H1 (cell line): ENCODE measurements at regions not wholly inside any gene's neighbourhood (a gene's known extent, or its start where the extent isn't known, plus 50 kb on each side); places are given as distances from the start of the nearest gene placed in this dataset.

Experiments
- CTCF ChIA-PET: fragments of 300-600 bp; sonication (Branson Sonifier 250); formaldehyde crosslinking; loops from one replicate; lab custom pipeline; 2021; ENCODE audit not compliant: partially characterized antibody; lab: Charles Lee
- POLR2A ChIA-PET: fragments of 300-600 bp; sonication (Branson Sonifier 250); formaldehyde crosslinking; loops from one replicate; lab custom pipeline; 2021; ENCODE audit warnings: inconsistent platforms; ENCODE audit not compliant: partially characterized antibody; lab: Charles Lee
- DNase-seq, 2 experiments: peaks; one replicate each; pipeline versions ENCODE4 v3.0.0 to v3.0.0-alpha.2; 2010 to 2022; ENCODE audit warnings: low spot score in 2 of 2, low read depth in 1 of 2, mixed read lengths in 1 of 2
- FAIRE-seq: peaks from 2 replicates; lab custom pipeline; 2011; peaks lifted over from hg19 to GRCh38; lab: Jason Lieb, UNC
- H2AFZ ChIP-seq: 2 replicates; pipeline ENCODE4 v1.8.1; 2012; ENCODE audit warnings: low read length, inconsistent platforms
- H2AK5ac ChIP-seq: 2 replicates; pipeline ENCODE4 v1.6.1; 2013; ENCODE audit warnings: low read depth, low read length
- H2BK120ac ChIP-seq: replicated peaks from 2 replicates; pipeline ENCODE3; 2013; ENCODE audit warnings: low read depth, low read length, inconsistent platforms
- H2BK12ac ChIP-seq: 2 replicates; pipeline ENCODE4 v1.6.1; 2013; ENCODE audit warnings: low read depth, low read length
- H2BK15ac ChIP-seq: 2 replicates; pipeline ENCODE4 v1.6.1; 2013; ENCODE audit warnings: low read length
- H2BK20ac ChIP-seq: 2 replicates; pipeline ENCODE4 v1.6.1; 2013; ENCODE audit warnings: low read length
- H2BK5ac ChIP-seq: 2 replicates; pipeline ENCODE4 v1.6.1; 2013; ENCODE audit warnings: low read depth, low read length
- H3K14ac ChIP-seq: 2 replicates; pipeline ENCODE4 v1.6.1; 2013; ENCODE audit warnings: inconsistent platforms; ENCODE audit not compliant: insufficient read length
- H3K18ac ChIP-seq: 2 replicates; pipeline ENCODE4 v1.6.1; 2013; ENCODE audit warnings: low read length; ENCODE audit errors: extremely low read depth
- H3K23ac ChIP-seq: 2 replicates; pipeline ENCODE4 v1.6.1; 2013; ENCODE audit warnings: inconsistent platforms; ENCODE audit not compliant: insufficient read length
- H3K23me2 ChIP-seq: 2 replicates; pipeline ENCODE4 v1.6.1; 2013; ENCODE audit warnings: low read depth, low read length
- H3K27ac ChIP-seq: 2 replicates; pipeline ENCODE4 v1.6.1; 2011; ENCODE audit warnings: low read depth, low read length, inconsistent platforms
- H3K27me3 ChIP-seq, 4 experiments: replicated peaks in 1 of 4; 1 replicate in 1 of 4; 2 replicates in 3 of 4; pipeline versions ENCODE4 v1.6.1 to v1.8.1; 2011 to 2013; ENCODE audit warnings: low read length in 3 of 4, mild to moderate bottlenecking in 3 of 4, inconsistent platforms in 2 of 4, mixed read lengths in 2 of 4, moderate library complexity in 1 of 4; ENCODE audit not compliant: control insufficient read depth in 3 of 4, insufficient read depth in 3 of 4; ENCODE audit errors: extremely low read depth in 1 of 4
- H3K36me3 ChIP-seq, 4 experiments: 2 replicates each; pipeline versions ENCODE4 v1.6.1 to v1.8.1; 2011 to 2013; ENCODE audit warnings: mild to moderate bottlenecking in 4 of 4, low read length in 3 of 4, moderate library complexity in 2 of 4, control low read depth in 1 of 4, inconsistent platforms in 1 of 4; ENCODE audit not compliant: insufficient read depth in 4 of 4, control insufficient read depth in 2 of 4
- H3K4ac ChIP-seq: replicated peaks from 2 replicates; pipeline ENCODE3; 2013; ENCODE audit warnings: low read length, low read depth, mixed read lengths, inconsistent platforms; ENCODE audit not compliant: insufficient read length
- H3K4me1 ChIP-seq, 4 experiments: replicated peaks in 1 of 4; 1 replicate in 1 of 4; 2 replicates in 3 of 4; pipeline versions ENCODE4 v1.6.1 to v1.8.1; 2011 to 2013; ENCODE audit warnings: low read length in 3 of 4, inconsistent platforms in 2 of 4, mixed read lengths in 1 of 4; ENCODE audit not compliant: insufficient read depth in 4 of 4, control insufficient read depth in 3 of 4
- H3K4me2 ChIP-seq, 2 experiments: 2 replicates each; pipeline versions ENCODE4 v1.6.1 to v1.8.1; 2011 to 2013; ENCODE audit warnings: low read depth in 2 of 2, low read length in 2 of 2, control low read depth in 1 of 2, inconsistent platforms in 1 of 2, mild to moderate bottlenecking in 1 of 2; ENCODE audit not compliant: insufficient read depth in 1 of 2
- H3K4me3 ChIP-seq, 4 experiments: fragments of 200-600, 300-600 bp in 1 of 4; sonication (generic), shearing (Covaris generic), sonication (Bioruptor Twin) in 1 of 4; 2 replicates each; pipeline versions ENCODE4 v1.5.1 to v1.8.1; 2011 to 2016; ENCODE audit warnings: low read length in 4 of 4, low read depth in 3 of 4, control low read depth in 2 of 4, inconsistent platforms in 2 of 4, mild to moderate bottlenecking in 2 of 4, mixed read lengths in 1 of 4, moderate library complexity in 1 of 4; ENCODE audit not compliant: insufficient read depth in 2 of 4; ENCODE audit errors: extremely low read depth in 1 of 4
- H3K56ac ChIP-seq: replicated peaks from 2 replicates; pipeline ENCODE3; 2013; ENCODE audit warnings: low read depth, mild to moderate bottlenecking, mixed read lengths, low read length, inconsistent platforms; ENCODE audit not compliant: insufficient read length
- H3K79me1 ChIP-seq: 2 replicates; pipeline ENCODE4 v1.6.1; 2013; ENCODE audit warnings: low read depth, low read length, control low read depth
- H3K79me2 ChIP-seq, 2 experiments: 2 replicates each; pipeline versions ENCODE4 v1.6.1 to v1.8.1; 2012 to 2013; ENCODE audit warnings: low read length in 2 of 2, mild to moderate bottlenecking in 2 of 2, inconsistent platforms in 1 of 2; ENCODE audit not compliant: insufficient read depth in 2 of 2, control insufficient read depth in 1 of 2
- H3K9ac ChIP-seq, 4 experiments: replicated peaks in 1 of 4; 1 replicate in 1 of 4; 2 replicates in 3 of 4; pipeline versions ENCODE4 v1.6.1 to v1.8.1; 2011 to 2013; ENCODE audit warnings: low read depth in 3 of 4, low read length in 3 of 4, control low read depth in 2 of 4, mild to moderate bottlenecking in 2 of 4, moderate library complexity in 2 of 4, inconsistent platforms in 1 of 4; ENCODE audit errors: extremely low read depth in 1 of 4
- H3K9me3 ChIP-seq, 2 experiments: 2 replicates each; pipeline versions ENCODE4 v1.6.1 to v1.8.1; 2012 to 2013; ENCODE audit warnings: mild to moderate bottlenecking in 2 of 2, moderate library complexity in 2 of 2, control low read depth in 1 of 2, inconsistent platforms in 1 of 2, low read depth in 1 of 2, low read length in 1 of 2, mixed read lengths in 1 of 2; ENCODE audit not compliant: insufficient read depth in 2 of 2
- H4K20me1 ChIP-seq, 2 experiments: replicated peaks in 1 of 2; 2 replicates each; pipeline versions ENCODE3 to v1.8.1; 2011 to 2013; ENCODE audit warnings: inconsistent platforms in 2 of 2, low read length in 2 of 2, mild to moderate bottlenecking in 1 of 2; ENCODE audit not compliant: insufficient read depth in 2 of 2, control insufficient read depth in 1 of 2
- H4K5ac ChIP-seq: 2 replicates; pipeline ENCODE4 v1.6.1; 2013; ENCODE audit warnings: low read length, low read depth, mixed read lengths, inconsistent platforms; ENCODE audit not compliant: insufficient read length
- H4K8ac ChIP-seq: 2 replicates; pipeline ENCODE4 v1.8.0; 2013; ENCODE audit warnings: mild to moderate bottlenecking, moderate library complexity, low read length, inconsistent platforms; ENCODE audit not compliant: insufficient read depth; ENCODE audit errors: extremely low read depth
- H4K91ac ChIP-seq: replicated peaks from 2 replicates; pipeline ENCODE3; 2013; ENCODE audit warnings: low read length, mixed read lengths, inconsistent platforms; ENCODE audit not compliant: insufficient read length
- CREB1 ChIP-seq: IDR thresholded peaks from 2 replicates; pipeline ENCODE4 v1.6.1; 2012; ENCODE audit warnings: inconsistent platforms
- EP300 ChIP-seq, 2 experiments: IDR thresholded peaks; 1 replicate in 1 of 2; 2 replicates in 1 of 2; pipeline ENCODE4 v1.6.1; 2011 to 2012; ENCODE audit warnings: low read depth in 2 of 2, low read length in 2 of 2, mild to moderate bottlenecking in 2 of 2, borderline replicate concordance in 1 of 2, inconsistent platforms in 1 of 2, moderate library complexity in 1 of 2
- FOSL1 ChIP-seq: IDR thresholded peaks from 2 replicates; pipeline ENCODE4 v1.6.1; 2011; ENCODE audit warnings: mild to moderate bottlenecking, low read depth, low read length, moderate library complexity; ENCODE audit not compliant: insufficient read depth
- GTF2F1 ChIP-seq: IDR thresholded peaks from 2 replicates; pipeline ENCODE4 v1.6.1; 2012; ENCODE audit warnings: low read depth, low read length, improper control_type of control experiment, borderline replicate concordance
- JUND ChIP-seq: IDR thresholded peaks from 2 replicates; pipeline ENCODE4 v1.6.1; 2011; ENCODE audit warnings: mild to moderate bottlenecking, improper control_type of control experiment, low read length
- NANOG ChIP-seq: IDR thresholded peaks from 2 replicates; pipeline ENCODE4 v1.6.1; 2011; ENCODE audit warnings: low read length, low read depth, mild to moderate bottlenecking, inconsistent platforms; ENCODE audit not compliant: insufficient read depth, poor library complexity, severe bottlenecking
- RBBP5 ChIP-seq: IDR thresholded peaks from 2 replicates; pipeline ENCODE4 v1.7.1; 2012; ENCODE audit warnings: low read depth, mild to moderate bottlenecking, inconsistent platforms, low read length, moderate library complexity, borderline replicate concordance
- RXRA ChIP-seq: IDR thresholded peaks from 2 replicates; pipeline ENCODE4 v1.6.1; 2011; ENCODE audit warnings: low read depth, mild to moderate bottlenecking, low read length, moderate library complexity; ENCODE audit not compliant: insufficient read depth
- SAP30 ChIP-seq: fragments of 300-600 bp; sonication (generic); IDR thresholded peaks from 2 replicates; pipeline ENCODE4 v1.7.1; 2012; ENCODE audit warnings: low read length, moderate library complexity, mild to moderate bottlenecking, inconsistent platforms; ENCODE audit not compliant: insufficient read depth, insufficient replicate concordance
- SIRT6 ChIP-seq: IDR thresholded peaks from one replicate; pipeline ENCODE4 v1.7.1; 2012; ENCODE audit warnings: low read length, inconsistent platforms
- SP4 ChIP-seq: IDR thresholded peaks from 2 replicates; pipeline ENCODE4 v1.6.1; 2012; ENCODE audit warnings: low read length, inconsistent platforms
- SUZ12 ChIP-seq: fragments of 200-600 bp; sonication (generic); IDR thresholded peaks from 2 replicates; pipeline ENCODE4 v1.6.1; 2012; ENCODE audit warnings: mild to moderate bottlenecking, inconsistent platforms, low read length, moderate library complexity, mixed read lengths
- TAF1 ChIP-seq: IDR thresholded peaks from 2 replicates; pipeline ENCODE4 v1.6.1; 2011; ENCODE audit warnings: mild to moderate bottlenecking, low read depth, low read length
- TCF12 ChIP-seq: IDR thresholded peaks from 2 replicates; pipeline ENCODE4 v1.6.1; 2011; ENCODE audit warnings: low read depth, mild to moderate bottlenecking, low read length
- WGBS, 2 experiments: shearing (Covaris generic) in 1 of 2; methylation state at CpG; one replicate each; pipeline versions ENCODE4 v1.1.6 to v1.1.7; 2013 to 2015; ENCODE audit warnings: low lambda C conversion rate in 2 of 2, mixed read lengths in 2 of 2, inconsistent platforms in 1 of 2, low coverage in 1 of 2, missing lambda C conversion rate in 1 of 2; ENCODE audit not compliant: insufficient replicate concordance in 2 of 2, insufficient coverage in 1 of 2, insufficient read length in 1 of 2; ENCODE audit errors: extremely low coverage in 1 of 2, missing lambda C conversion rate in 1 of 2; 5-methylcytosine and 5-hydroxymethylcytosine counted together

DNA sequence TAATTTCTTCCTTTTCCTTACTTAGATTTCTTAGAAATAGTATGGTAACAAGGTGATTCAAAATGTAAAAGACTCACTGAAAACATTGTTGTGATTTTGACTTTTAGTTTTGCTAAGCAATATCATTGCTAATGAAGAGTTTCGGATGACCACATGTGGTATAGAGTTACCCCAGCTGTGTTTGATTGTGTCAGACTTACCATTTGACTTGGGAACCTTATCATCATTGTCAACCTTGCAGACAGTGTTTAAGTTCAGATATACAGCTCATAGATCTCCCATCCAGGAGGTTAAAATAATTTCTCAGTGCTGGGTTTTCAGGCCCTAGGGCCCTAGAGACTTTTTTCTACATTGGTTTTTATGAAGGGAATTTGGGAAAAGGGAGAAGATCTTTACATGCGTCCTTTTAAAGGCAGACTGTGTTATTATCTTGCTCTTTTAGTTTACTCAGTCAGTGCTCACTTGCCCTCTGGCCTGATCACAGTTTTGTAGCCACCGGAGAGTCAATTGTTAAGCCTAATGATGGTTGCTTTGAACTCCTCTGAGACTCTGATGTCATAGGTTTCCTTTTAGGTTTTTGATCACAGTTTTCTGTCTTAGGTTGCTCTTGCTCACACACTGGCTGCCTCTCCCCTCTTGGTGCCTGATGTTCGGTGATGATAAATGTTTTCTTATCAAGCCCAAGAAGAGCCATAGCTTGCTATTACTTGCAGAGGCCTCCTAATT, 133.5 kb upstream of the ZPLD1 start:
- CTCF ChIA-PET, result interaction anchor here (0.6 to 1.0 kb wide), 2 partner anchors 171 to 201 kb away, joined by 3 to 4 read pairs; no protein-coding TSS in a partner anchor
- H3K79me2 ChIP-seq, result no peaks in the 10 kb centered on the region
- FAIRE-seq (no peak), DNase-seq (no peak)
- H4K91ac ChIP-seq, result no peak overlapping the region
- no peak overlapping the region for H3K18ac ChIP-seq
- no peak overlapping the region for H3K27ac ChIP-seq
- H3K23me2 ChIP-seq, result no peaks in the 10 kb centered on the region
- H3K23ac ChIP-seq, result no peak overlapping the region
- no peaks in the 10 kb centered on the region for H3K27me3 ChIP-seq
- H2AK5ac ChIP-seq, result no peak overlapping the region
- H3K36me3 ChIP-seq, result no peaks in the 10 kb centered on the region
- WGBS, 2 experiments, result 88% methylated on average over 4 of the region's 4 CpGs; no CpG with 5 or more reads in 1 of the 2 experiments
- H4K8ac ChIP-seq, result no peak overlapping the region
- H4K5ac ChIP-seq, result no peak overlapping the region
- no peak overlapping the region for H2BK120ac ChIP-seq
- no peak overlapping the region for H3K4ac ChIP-seq
- no peak overlapping the region for H3K4me3 ChIP-seq
- POLR2A ChIA-PET, result no interaction called here
- H3K14ac ChIP-seq, result no peak overlapping the region
- H3K9ac ChIP-seq, result no peak overlapping the region; a peak in 1 of 7 replicates
- no peaks in the 10 kb centered on the region for H3K79me1 ChIP-seq
- no peaks in the 10 kb centered on the region for H3K9me3 ChIP-seq
- H3K4me1 ChIP-seq, result no peaks in the 10 kb centered on the region
- no peaks in the 10 kb centered on the region for H4K20me1 ChIP-seq
- no peak overlapping the region for H2AFZ ChIP-seq
- no peak overlapping the region for H2BK15ac ChIP-seq
- H2BK20ac ChIP-seq, result no peak overlapping the region
- no peak overlapping the region for H3K4me2 ChIP-seq
- H3K56ac ChIP-seq, result no peak overlapping the region
- H2BK5ac ChIP-seq, result no peak overlapping the region
- no peak overlapping the region for H2BK12ac ChIP-seq
- TF ChIP-seq SP4 (no peak), FOSL1 (no peak), SAP30 (no peak), NANOG (no peak), JUND (no peak), RXRA (no peak), TCF12 (no peak), CREB1 (no peak), TAF1 (no peak), EP300 (IDR thresholded peaks at IDR 0.05; ENCODE audit: borderline replicate concordance in 1 of 2, low read depth in 2 of 2, low read length in 2 of 2) (no peak), RBBP5 (no peak), GTF2F1 (no peak), SIRT6 (no peak), SUZ12 (no peak)
